PC-3 (cell line): ENCODE measurements at regions not wholly inside any gene's neighbourhood (a gene's known extent, or its start where the extent isn't known, plus 50 kb on each side); places are given as distances from the start of the nearest gene placed in this dataset.

Experiments
- CTCF ChIP-seq: fragments of 300-600 bp; sonication (generic); conservative IDR thresholded peaks from 2 replicates; pipeline ENCODE4 v1.5.1; 2017; ENCODE audit warnings: antibody characterized with exemption, low read depth, mild to moderate bottlenecking, low read length
- EZH2 ChIP-seq: fragments of 300-600 bp; sonication (generic); IDR thresholded peaks from one replicate; pipeline ENCODE4 v1.6.1; 2017; ENCODE audit warnings: antibody characterized with exemption, mild to moderate bottlenecking, low read length; ENCODE audit not compliant: unreplicated experiment
- EZH2phosphoT487 ChIP-seq: fragments of 300-600 bp; sonication (generic); IDR thresholded peaks from 2 replicates; pipeline ENCODE4 v1.6.1; 2018; ENCODE audit warnings: mild to moderate bottlenecking, antibody characterized with exemption, low read length, borderline replicate concordance

- no peak for TF ChIP-seq CTCF
- TF ChIP-seq EZH2 = no peak
- no peak for TF ChIP-seq EZH2phosphoT487
These were observed 80.9 kb upstream of the MAP1LC3B2 start for GRCh38 chr12:116478243-116478773.
